ENCODE measurements at regions not wholly inside any gene's neighbourhood (a gene's known extent, or its start where the extent isn't known, plus 50 kb on each side); places are given as distances from the start of the nearest gene placed in this dataset.

GRCh38 chr12:86741531-86741930 is 485.3 kb upstream of the MGAT4C start:
- TF ChIP-seq POLR2A (IDR thresholded peaks at IDR 0.05), result no peak
- TF ChIP-seq, protein P1, sequence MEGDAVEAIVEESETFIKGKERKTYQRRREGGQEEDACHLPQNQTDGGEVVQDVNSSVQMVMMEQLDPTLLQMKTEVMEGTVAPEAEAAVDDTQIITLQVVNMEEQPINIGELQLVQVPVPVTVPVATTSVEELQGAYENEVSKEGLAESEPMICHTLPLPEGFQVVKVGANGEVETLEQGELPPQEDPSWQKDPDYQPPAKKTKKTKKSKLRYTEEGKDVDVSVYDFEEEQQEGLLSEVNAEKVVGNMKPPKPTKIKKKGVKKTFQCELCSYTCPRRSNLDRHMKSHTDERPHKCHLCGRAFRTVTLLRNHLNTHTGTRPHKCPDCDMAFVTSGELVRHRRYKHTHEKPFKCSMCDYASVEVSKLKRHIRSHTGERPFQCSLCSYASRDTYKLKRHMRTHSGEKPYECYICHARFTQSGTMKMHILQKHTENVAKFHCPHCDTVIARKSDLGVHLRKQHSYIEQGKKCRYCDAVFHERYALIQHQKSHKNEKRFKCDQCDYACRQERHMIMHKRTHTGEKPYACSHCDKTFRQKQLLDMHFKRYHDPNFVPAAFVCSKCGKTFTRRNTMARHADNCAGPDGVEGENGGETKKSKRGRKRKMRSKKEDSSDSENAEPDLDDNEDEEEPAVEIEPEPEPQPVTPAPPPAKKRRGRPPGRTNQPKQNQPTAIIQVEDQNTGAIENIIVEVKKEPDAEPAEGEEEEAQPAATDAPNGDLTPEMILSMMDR (IDR thresholded peaks at IDR 0.05), result no peak
